ENCODE measurements at regions not wholly inside any gene's neighbourhood (a gene's known extent, or its start where the extent isn't known, plus 50 kb on each side); places are given as distances from the start of the nearest gene placed in this dataset.

DNA sequence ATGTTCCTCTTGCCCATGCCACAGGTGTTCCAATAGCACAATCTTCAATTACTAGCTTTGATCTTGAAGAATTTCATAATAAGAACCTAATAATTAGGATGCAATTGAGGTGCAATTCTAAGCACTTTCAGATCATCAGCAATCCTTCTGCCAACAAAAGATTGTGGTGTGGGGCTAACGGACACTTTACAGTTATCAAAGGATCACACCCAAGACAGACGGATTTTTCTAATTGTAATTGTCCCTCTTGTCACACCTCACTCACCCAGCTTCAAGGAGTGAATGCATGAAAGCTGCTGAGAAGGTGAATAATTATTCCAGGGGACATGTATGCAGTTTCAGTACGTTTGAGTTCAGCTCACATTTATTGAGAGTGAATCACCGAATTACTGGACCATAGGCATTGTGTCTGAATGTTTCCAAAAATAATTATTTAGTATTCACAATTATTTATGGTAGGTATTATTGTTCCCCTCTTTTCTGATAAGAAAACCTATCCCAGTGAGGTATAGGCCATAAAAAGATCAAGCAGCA lies 438.5 kb upstream of the TRIB2 start:
- TF ChIP-seq, protein P1, sequence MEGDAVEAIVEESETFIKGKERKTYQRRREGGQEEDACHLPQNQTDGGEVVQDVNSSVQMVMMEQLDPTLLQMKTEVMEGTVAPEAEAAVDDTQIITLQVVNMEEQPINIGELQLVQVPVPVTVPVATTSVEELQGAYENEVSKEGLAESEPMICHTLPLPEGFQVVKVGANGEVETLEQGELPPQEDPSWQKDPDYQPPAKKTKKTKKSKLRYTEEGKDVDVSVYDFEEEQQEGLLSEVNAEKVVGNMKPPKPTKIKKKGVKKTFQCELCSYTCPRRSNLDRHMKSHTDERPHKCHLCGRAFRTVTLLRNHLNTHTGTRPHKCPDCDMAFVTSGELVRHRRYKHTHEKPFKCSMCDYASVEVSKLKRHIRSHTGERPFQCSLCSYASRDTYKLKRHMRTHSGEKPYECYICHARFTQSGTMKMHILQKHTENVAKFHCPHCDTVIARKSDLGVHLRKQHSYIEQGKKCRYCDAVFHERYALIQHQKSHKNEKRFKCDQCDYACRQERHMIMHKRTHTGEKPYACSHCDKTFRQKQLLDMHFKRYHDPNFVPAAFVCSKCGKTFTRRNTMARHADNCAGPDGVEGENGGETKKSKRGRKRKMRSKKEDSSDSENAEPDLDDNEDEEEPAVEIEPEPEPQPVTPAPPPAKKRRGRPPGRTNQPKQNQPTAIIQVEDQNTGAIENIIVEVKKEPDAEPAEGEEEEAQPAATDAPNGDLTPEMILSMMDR (IDR thresholded peaks at IDR 0.05; ENCODE audit: low read depth, low read length) = no peak
- no peak for TF ChIP-seq EZH2phosphoT487 (IDR thresholded peaks at IDR 0.05; ENCODE audit: low read depth)
